SK-N-SH (cell line): ENCODE measurements at regions not wholly inside any gene's neighbourhood (a gene's known extent, or its start where the extent isn't known, plus 50 kb on each side); places are given as distances from the start of the nearest gene placed in this dataset.

Experiments
- CTCF ChIA-PET: fragments of 300-600, 350-600 bp; formaldehyde crosslinking; extraction: SDS; loops from one replicate; lab custom pipeline; 2021; lab: Yijun Ruan, JAX
- POLR2A ChIA-PET: fragments of 350-600 bp; sonication (Branson Sonifier 250); formaldehyde crosslinking; extraction: SDS; loops from one replicate; lab custom pipeline; 2020; ENCODE audit warnings: antibody characterized with exemption, inconsistent platforms; lab: Yijun Ruan, JAX
- DNase-seq: peaks from one replicate; pipeline ENCODE4 v3.0.0; 2012
- H2AFZ ChIP-seq: fragments of 200-600 bp; sonication (generic); 2 replicates; pipeline ENCODE4 v1.8.1; 2016; ENCODE audit warnings: antibody characterized with exemption, mild to moderate bottlenecking, low read depth
- H3F3A ChIP-seq: fragments of 200-600 bp; sonication (generic); replicated peaks from 2 replicates; pipeline ENCODE3; 2016; ENCODE audit warnings: antibody characterized with exemption, mild to moderate bottlenecking; ENCODE audit not compliant: insufficient read depth
- H3K27ac ChIP-seq, 2 experiments: fragments of 200-500 bp in 1 of 2; fragments of 200-600 bp in 1 of 2; sonication (Bioruptor generic) in 1 of 2; sonication (generic), shearing (Covaris generic) in 1 of 2; 2 replicates each; pipeline versions ENCODE4 v1.5.1 to v1.6.1; 2014 to 2016; ENCODE audit warnings: low read depth in 2 of 2, inconsistent platforms in 1 of 2, low read length in 1 of 2, mild to moderate bottlenecking in 1 of 2, mixed read lengths in 1 of 2
- H3K27me3 ChIP-seq: fragments of 200-600 bp; sonication (generic), shearing (Covaris generic); 2 replicates; pipeline ENCODE4 v1.6.1; 2016; ENCODE audit warnings: mixed run types; ENCODE audit not compliant: insufficient read depth
- H3K36me3 ChIP-seq, 2 experiments: fragments of 200-500 bp in 1 of 2; fragments of 200-600 bp in 1 of 2; sonication (Bioruptor generic) in 1 of 2; sonication (generic) in 1 of 2; replicated peaks in 1 of 2; 2 replicates each; pipeline versions ENCODE3 to v1.5.1; 2014 to 2016; ENCODE audit warnings: low read length in 1 of 2, mild to moderate bottlenecking in 1 of 2; ENCODE audit not compliant: insufficient read depth in 2 of 2, control insufficient read depth in 1 of 2
- H3K4me1 ChIP-seq, 2 experiments: fragments of 200-500 bp in 1 of 2; fragments of 200-600 bp in 1 of 2; sonication (Bioruptor generic) in 1 of 2; sonication (generic), shearing (Covaris generic) in 1 of 2; 2 replicates each; pipeline versions ENCODE4 v1.5.1 to v1.6.1; 2014 to 2016; ENCODE audit warnings: low read depth in 1 of 2, low read length in 1 of 2, mixed run types in 1 of 2; ENCODE audit not compliant: insufficient read depth in 2 of 2, control insufficient read depth in 1 of 2
- H3K4me2 ChIP-seq: fragments of 200-600 bp; sonication (generic), shearing (Covaris generic); 2 replicates; pipeline ENCODE4 v1.6.1; 2017; ENCODE audit warnings: mixed run types
- H3K4me3 ChIP-seq, 2 experiments: fragments of 200-500 bp in 1 of 2; fragments of 200-600 bp in 1 of 2; sonication (Bioruptor generic) in 1 of 2; sonication (generic), shearing (Covaris generic) in 1 of 2; 2 replicates each; pipeline versions ENCODE4 v1.5.1 to v1.8.1; 2014 to 2016; ENCODE audit warnings: low read depth in 2 of 2, inconsistent platforms in 1 of 2, low read length in 1 of 2, mild to moderate bottlenecking in 1 of 2, mixed read lengths in 1 of 2, moderate library complexity in 1 of 2
- H3K79me2 ChIP-seq: fragments of 200-600 bp; sonication (generic); 2 replicates; pipeline ENCODE4 v1.8.1; 2017; ENCODE audit warnings: mild to moderate bottlenecking; ENCODE audit not compliant: insufficient read depth
- H3K9ac ChIP-seq: fragments of 200-600 bp; sonication (generic); 2 replicates; pipeline ENCODE4 v1.6.1; 2017; ENCODE audit warnings: mixed run types
- H3K9me2 ChIP-seq: fragments of 200-600 bp; sonication (generic); 2 replicates; pipeline ENCODE4 v1.6.1; 2017; ENCODE audit warnings: mixed run types
- H3K9me3 ChIP-seq: fragments of 200-600 bp; sonication (generic); 2 replicates; pipeline ENCODE4 v1.6.1; 2017; ENCODE audit warnings: mixed run types, mild to moderate bottlenecking, moderate library complexity
- H4K20me1 ChIP-seq: fragments of 200-600 bp; sonication (generic); 2 replicates; pipeline ENCODE4 v1.6.1; 2017; ENCODE audit warnings: mild to moderate bottlenecking, mixed run types; ENCODE audit not compliant: insufficient read depth
- CHD2 ChIP-seq: fragments of 150-350 bp; IDR thresholded peaks from 2 replicates; pipeline ENCODE4 v1.6.1; 2018; ENCODE audit warnings: low read length; ENCODE audit not compliant: partially characterized antibody
- CTCF ChIP-seq: fragments of 200-600 bp; sonication (generic); IDR thresholded peaks from 2 replicates; pipeline ENCODE4 v1.6.1; 2017; ENCODE audit warnings: antibody characterized with exemption, mild to moderate bottlenecking, moderate library complexity
- ELF1 ChIP-seq: IDR thresholded peaks from 2 replicates; pipeline ENCODE4 v1.4.0; 2012
- EZH2phosphoT487 ChIP-seq: fragments of 200-600 bp; sonication (generic); IDR thresholded peaks from 2 replicates; pipeline ENCODE4 v1.6.1; 2017; ENCODE audit warnings: low read depth, mixed run types, mild to moderate bottlenecking, antibody characterized with exemption, moderate library complexity, borderline replicate concordance
- FOSL2 ChIP-seq: IDR thresholded peaks from 2 replicates; pipeline ENCODE4 v1.4.0; 2012; ENCODE audit warnings: low read depth, mild to moderate bottlenecking, moderate library complexity, borderline replicate concordance
- FOXJ3 ChIP-seq: sonication (generic); formaldehyde crosslinking; IDR thresholded peaks from 2 replicates; pipeline ENCODE4 v1.5.1; 2020; ENCODE audit warnings: mild to moderate bottlenecking, missing genetic modification reagents
- IRF3 ChIP-seq: fragments of 150-350 bp; IDR thresholded peaks from 2 replicates; pipeline ENCODE4 v1.6.1; 2016; ENCODE audit warnings: mild to moderate bottlenecking, low read depth, low read length
- JUND ChIP-seq: IDR thresholded peaks from 2 replicates; pipeline ENCODE4 v1.4.0; 2012
- MXI1 ChIP-seq: IDR thresholded peaks from 2 replicates; pipeline ENCODE4 v1.6.1; 2012; ENCODE audit warnings: mild to moderate bottlenecking, low read depth, low read length, improper control_type of control experiment
- NFIC ChIP-seq: IDR thresholded peaks from 2 replicates; pipeline ENCODE4 v1.4.0; 2012; ENCODE audit warnings: borderline replicate concordance
- PBX3 ChIP-seq: IDR thresholded peaks from 2 replicates; pipeline ENCODE4; 2012
- RCOR1 ChIP-seq: fragments of 150-350 bp; IDR thresholded peaks from 2 replicates; pipeline ENCODE4 v1.6.1; 2017; ENCODE audit warnings: antibody characterized with exemption, low read length
- RFX5 ChIP-seq: IDR thresholded peaks from 2 replicates; pipeline ENCODE4 v1.6.1; 2012; ENCODE audit warnings: mild to moderate bottlenecking, improper control_type of control experiment, low read length
- RXRA ChIP-seq: IDR thresholded peaks from 2 replicates; pipeline ENCODE4 v1.4.0; 2012; ENCODE audit warnings: low read depth, mild to moderate bottlenecking, borderline replicate concordance
- SIN3A ChIP-seq: IDR thresholded peaks from 2 replicates; pipeline ENCODE4 v1.6.1; 2012; ENCODE audit warnings: low read depth, mild to moderate bottlenecking, low read length, moderate library complexity, borderline replicate concordance
- TAF1 ChIP-seq: IDR thresholded peaks from 2 replicates; pipeline ENCODE4 v1.6.1; 2012; ENCODE audit warnings: low read depth, mild to moderate bottlenecking, low read length, moderate library complexity, borderline replicate concordance
- TCF12 ChIP-seq: IDR thresholded peaks from 2 replicates; pipeline ENCODE4 v1.4.0; 2012
- USF2 ChIP-seq: fragments of 150-350 bp; IDR thresholded peaks from 2 replicates; pipeline ENCODE4 v1.6.1; 2017; ENCODE audit warnings: antibody characterized with exemption, low read length, low read depth, borderline replicate concordance
- ZBTB33 ChIP-seq: IDR thresholded peaks from 2 replicates; pipeline ENCODE4 v1.4.0; 2012; ENCODE audit warnings: low read depth, borderline replicate concordance
- WGBS: methylation state at CpG from one replicate; pipeline ENCODE4 v1.1.6; 2017; ENCODE audit warnings: low lambda C conversion rate; 5-methylcytosine and 5-hydroxymethylcytosine counted together

GRCh38 chr2:41965173-41965908, 82.5 kb upstream of the PKDCC start:
- Histone ChIP-seq H3K4me3 (no peak overlapping the region), H3K36me3 (no peaks in the 10 kb centered on the region), H3K9me2 (no peaks in the 10 kb centered on the region), H3K4me1 (peaks cover 23 to 54% of the 10 kb centered on the region in 2 experiments), H4K20me1 (no peaks in the 10 kb centered on the region), H3K4me2 (peak overlapping the region; percentile 65), H3K9ac (no peak overlapping the region), H3K27ac (no peak overlapping the region; a peak in 1 of 4 replicates), H3K27me3 (no peaks in the 10 kb centered on the region; the same call in 1 of the 2 replicates), H3K79me2 (no peaks in the 10 kb centered on the region), H3K9me3 (no peaks in the 10 kb centered on the region), H2AFZ (peak overlapping the region; percentile 32; the same call in 1 of the 2 replicates), H3F3A (peaks cover 5% of the 10 kb centered on the region)
- TF ChIP-seq JUND = no peak
- TF ChIP-seq MXI1 = no peak
- DNase-seq = no peak
- CTCF ChIA-PET = interaction anchor here (3.1 kb wide), 1 partner anchor 95 kb away, joined by 20 read pairs; no protein-coding TSS in a partner anchor
- 72% methylated on average over 5 of the region's 5 CpGs for WGBS
- POLR2A ChIA-PET = interaction anchor here (2.3 kb wide), 1 partner anchor 81 kb away, joined by 19 read pairs; the partner anchor contains the start of gene PKDCC

- Histone ChIP-seq H3K36me3 (no peaks in the 10 kb centered on the region), H3K79me2 (no peaks in the 10 kb centered on the region), H4K20me1 (no peaks in the 10 kb centered on the region), H3K27ac (peak overlapping the region in 1 of 2 experiments; percentile 56; a peak in 1 of 4 replicates), H3K4me1 (peaks cover 23 to 52% of the 10 kb centered on the region in 2 experiments), H3K4me3 (no peak overlapping the region), H3K4me2 (peak overlapping the region; percentile 65), H3F3A (peaks cover 5% of the 10 kb centered on the region), H3K27me3 (no peaks in the 10 kb centered on the region; the same call in 1 of the 2 replicates), H2AFZ (peak overlapping the region; percentile 32; the same call in 1 of the 2 replicates), H3K9me2 (no peaks in the 10 kb centered on the region), H3K9ac (no peak overlapping the region; the same call in 1 of the 2 replicates), H3K9me3 (no peaks in the 10 kb centered on the region)
- POLR2A ChIA-PET = interaction anchor here (2.3 kb wide), 1 partner anchor 81 kb away, joined by 19 read pairs; the partner anchor contains the start of gene PKDCC
- DNase-seq = no peak
- WGBS = 60% methylated on average over 2 of the region's 2 CpGs
- CTCF ChIA-PET = interaction anchor here (1.3 to 3.1 kb wide), 3 partner anchors 60 to 95 kb away, joined by 3 to 20 read pairs (median 4); no protein-coding TSS in a partner anchor
- TF ChIP-seq IRF3 (no peak), RXRA (no peak), USF2 (no peak), EZH2phosphoT487 (no peak), FOSL2 (no peak), TCF12 (no peak), CHD2 (no peak), TAF1 (no peak), ZBTB33 (no peak), CTCF (no peak), ELF1 (no peak), FOXJ3 (CRISPR knock-in tag) (no peak), RFX5 (no peak), SIN3A (no peak), PBX3 (no peak), RCOR1 (no peak), NFIC (no peak)
Measured at GRCh38 chr2:41965909-41966295, 81.9 kb upstream of the PKDCC start.
